Smooth muscle cell (in vitro differentiated cells): ENCODE measurements at regions not wholly inside any gene's neighbourhood (a gene's known extent, or its start where the extent isn't known, plus 50 kb on each side); places are given as distances from the start of the nearest gene placed in this dataset.

Source experiments
- DNase-seq: peaks from one replicate; lab custom pipeline; 2025; ENCODE audit not compliant: unreplicated experiment; lab: John Stamatoyannopoulos, UW
- H2AFZ ChIP-seq: fragments of 200-600 bp; sonication (generic); 2 replicates; pipeline ENCODE4 v1.6.0; 2016; ENCODE audit warnings: antibody characterized with exemption, low read depth, mild to moderate bottlenecking
- H3F3A ChIP-seq: fragments of 200-600 bp; sonication (generic); 2 replicates; pipeline ENCODE4 v1.6.0; 2017; ENCODE audit warnings: antibody characterized with exemption, low read depth
- H3K27ac ChIP-seq: fragments of 200-600 bp; sonication (generic); 2 replicates; pipeline ENCODE4 v1.5.1; 2016; ENCODE audit warnings: low read depth, mild to moderate bottlenecking
- H3K27me3 ChIP-seq: fragments of 200-600 bp; sonication (generic); 2 replicates; pipeline ENCODE4 v1.6.1; 2016; ENCODE audit warnings: low read depth, mild to moderate bottlenecking
- H3K36me3 ChIP-seq: fragments of 200-600 bp; sonication (generic); 2 replicates; pipeline ENCODE4 v1.5.1; 2016; ENCODE audit warnings: low read depth
- H3K4me1 ChIP-seq: fragments of 200-600 bp; sonication (generic); 2 replicates; pipeline ENCODE4 v1.5.1; 2016; ENCODE audit warnings: low read depth
- H3K4me2 ChIP-seq: fragments of 200-600 bp; sonication (generic); 2 replicates; pipeline ENCODE4 v1.6.0; 2016; ENCODE audit warnings: mild to moderate bottlenecking
- H3K4me3 ChIP-seq: fragments of 200-600 bp; sonication (generic); 2 replicates; pipeline ENCODE4 v1.5.1; 2016; ENCODE audit warnings: mild to moderate bottlenecking
- H3K79me2 ChIP-seq: fragments of 200-600 bp; sonication (generic); 2 replicates; pipeline ENCODE4 v1.6.0; 2016; ENCODE audit warnings: low read depth, mild to moderate bottlenecking
- H3K9ac ChIP-seq: fragments of 200-600 bp; sonication (generic); 2 replicates; pipeline ENCODE4 v1.6.0; 2016; ENCODE audit warnings: low read depth
- H3K9me3 ChIP-seq: fragments of 200-600 bp; sonication (generic); replicated peaks from 2 replicates; pipeline ENCODE4 v1.5.1; 2016; ENCODE audit warnings: low read depth
- H4K20me1 ChIP-seq: fragments of 200-600 bp; sonication (generic); 2 replicates; pipeline ENCODE4 v1.6.0; 2016; ENCODE audit warnings: low read depth
- whole genome bisulfite sequencing: methylation state at CpG from one replicate; pipeline ENCODE4 v1.1.7; 2016; ENCODE audit warnings: low lambda C conversion rate; 5-methylcytosine and 5-hydroxymethylcytosine counted together
- TF ChIP-seq, protein P1 (sequence below): fragments of 200-600 bp; sonication (generic); IDR thresholded peaks from 2 replicates; pipeline ENCODE4 v1.5.1; 2017; ENCODE audit warnings: borderline replicate concordance, mild to moderate bottlenecking, antibody characterized with exemption; ENCODE audit not compliant: insufficient read depth, poor library complexity, severe bottlenecking

DNA sequence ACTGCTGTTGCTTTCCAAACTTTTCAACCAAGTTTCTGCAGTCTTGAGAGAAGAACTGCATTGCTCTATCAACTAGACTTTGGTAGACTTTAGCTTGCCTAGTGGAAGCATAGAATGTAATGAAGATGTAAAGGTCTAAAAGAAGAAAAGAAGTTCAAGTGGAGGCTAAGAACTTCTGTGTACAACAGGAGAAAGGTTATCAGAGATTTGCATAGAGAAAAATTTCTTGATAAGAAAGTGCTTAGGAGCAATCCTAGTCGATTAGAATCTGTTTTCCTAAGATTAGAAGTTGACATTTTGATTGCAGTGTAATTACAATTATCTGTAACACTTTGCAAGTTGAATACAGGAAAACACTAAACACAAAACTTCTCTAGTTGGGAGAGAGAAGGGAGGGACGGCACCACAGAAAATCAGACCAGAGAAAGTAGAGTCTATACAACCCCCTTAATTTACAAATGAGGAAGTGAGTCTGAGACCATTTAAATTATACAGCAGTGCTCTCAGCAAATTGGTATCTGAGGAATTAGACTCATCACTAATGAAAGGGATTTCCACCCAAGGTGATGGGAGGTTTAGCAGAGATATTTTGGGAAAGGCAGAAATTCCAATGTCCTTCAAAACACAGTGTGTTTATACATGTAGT is 194.3 kb upstream of the MARCKS start:
- Histone ChIP-seq H3K36me3 (no peaks in the 10 kb centered on the region), H3K9me3 (no peaks in the 10 kb centered on the region), H2AFZ (no peak overlapping the region), H4K20me1 (no peaks in the 10 kb centered on the region), H3K79me2 (no peaks in the 10 kb centered on the region), H3F3A (no peaks in the 10 kb centered on the region), H3K4me3 (no peak overlapping the region), H3K4me1 (no peaks in the 10 kb centered on the region), H3K27ac (no peak overlapping the region), H3K4me2 (no peak overlapping the region), H3K9ac (no peak overlapping the region), H3K27me3 (no peaks in the 10 kb centered on the region)
- 41% methylated on average over 2 of the region's 2 CpGs for WGBS
- no peak for DNase-seq
- TF ChIP-seq, protein P1, sequence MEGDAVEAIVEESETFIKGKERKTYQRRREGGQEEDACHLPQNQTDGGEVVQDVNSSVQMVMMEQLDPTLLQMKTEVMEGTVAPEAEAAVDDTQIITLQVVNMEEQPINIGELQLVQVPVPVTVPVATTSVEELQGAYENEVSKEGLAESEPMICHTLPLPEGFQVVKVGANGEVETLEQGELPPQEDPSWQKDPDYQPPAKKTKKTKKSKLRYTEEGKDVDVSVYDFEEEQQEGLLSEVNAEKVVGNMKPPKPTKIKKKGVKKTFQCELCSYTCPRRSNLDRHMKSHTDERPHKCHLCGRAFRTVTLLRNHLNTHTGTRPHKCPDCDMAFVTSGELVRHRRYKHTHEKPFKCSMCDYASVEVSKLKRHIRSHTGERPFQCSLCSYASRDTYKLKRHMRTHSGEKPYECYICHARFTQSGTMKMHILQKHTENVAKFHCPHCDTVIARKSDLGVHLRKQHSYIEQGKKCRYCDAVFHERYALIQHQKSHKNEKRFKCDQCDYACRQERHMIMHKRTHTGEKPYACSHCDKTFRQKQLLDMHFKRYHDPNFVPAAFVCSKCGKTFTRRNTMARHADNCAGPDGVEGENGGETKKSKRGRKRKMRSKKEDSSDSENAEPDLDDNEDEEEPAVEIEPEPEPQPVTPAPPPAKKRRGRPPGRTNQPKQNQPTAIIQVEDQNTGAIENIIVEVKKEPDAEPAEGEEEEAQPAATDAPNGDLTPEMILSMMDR: no peak

DNA sequence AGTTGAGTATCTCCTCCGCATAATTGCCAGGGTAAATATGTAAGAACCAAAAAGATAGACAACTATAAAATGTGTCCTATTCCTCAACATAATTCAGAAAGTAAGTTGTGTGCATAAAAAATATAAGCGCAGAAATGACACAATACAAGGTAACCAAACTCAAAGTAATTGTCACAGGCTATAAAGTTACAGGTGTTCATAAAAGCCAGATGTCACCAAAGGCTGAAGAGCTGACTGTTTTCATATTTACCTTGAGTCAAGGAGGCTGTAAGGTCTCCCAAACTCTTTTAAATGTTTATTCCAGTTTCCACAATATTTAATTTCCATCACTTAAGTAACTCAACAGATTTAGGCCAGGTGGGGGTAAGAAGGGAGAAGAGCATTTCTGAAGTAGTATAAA is 192.2 kb upstream of the MARCKS start:
- no peaks in the 10 kb centered on the region for H3K27me3 ChIP-seq
- 96% methylated on average over 2 of the region's 2 CpGs for WGBS
- H3K79me2 ChIP-seq: no peaks in the 10 kb centered on the region
- TF ChIP-seq, protein P1: no peak
- no peak for DNase-seq
- H3F3A ChIP-seq: no peaks in the 10 kb centered on the region
- no peaks in the 10 kb centered on the region for H4K20me1 ChIP-seq
- H3K9ac ChIP-seq: no peak overlapping the region
- H3K4me3 ChIP-seq: no peak overlapping the region
- no peaks in the 10 kb centered on the region for H3K9me3 ChIP-seq
- H2AFZ ChIP-seq: no peak overlapping the region
- no peak overlapping the region for H3K27ac ChIP-seq
- no peaks in the 10 kb centered on the region for H3K36me3 ChIP-seq
- H3K4me2 ChIP-seq: no peak overlapping the region
- no peaks in the 10 kb centered on the region for H3K4me1 ChIP-seq

DNA sequence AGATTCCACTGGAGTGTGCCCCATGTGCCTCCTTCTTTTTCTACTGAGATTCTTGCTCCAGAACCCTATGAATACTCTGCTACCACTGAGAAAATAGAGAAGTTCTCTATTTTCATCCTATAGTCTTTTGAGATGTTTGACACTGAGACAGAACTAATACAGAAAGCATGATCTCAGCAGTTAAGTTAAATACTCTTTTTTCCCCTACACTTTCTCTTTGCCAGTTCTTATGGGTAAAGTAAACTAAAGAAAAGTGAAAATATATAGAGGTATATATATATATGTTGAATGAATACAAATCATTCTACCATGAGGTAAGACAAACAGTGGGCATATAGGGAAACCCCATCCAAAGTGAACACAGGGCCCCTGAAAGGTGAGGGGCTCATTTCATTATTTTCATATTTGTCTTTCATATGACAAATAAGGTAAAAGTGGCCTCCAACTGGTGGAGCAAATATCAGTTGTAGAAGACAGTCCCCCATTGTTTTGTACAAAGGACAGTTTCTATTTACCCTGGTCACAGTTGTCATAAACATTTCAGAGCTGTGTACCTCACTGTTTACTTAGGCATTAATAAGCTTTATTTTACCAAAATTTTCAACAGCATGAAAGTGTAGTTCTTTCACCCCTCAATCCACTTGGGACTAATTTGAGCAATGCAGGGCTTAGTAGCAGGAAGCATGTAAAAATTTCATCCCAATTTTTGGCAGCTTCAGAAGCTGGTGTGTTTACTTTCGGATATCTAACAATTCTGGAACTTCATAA is 188.3 kb upstream of the MARCKS start:
- no peaks in the 10 kb centered on the region for H3K36me3 ChIP-seq
- no peaks in the 10 kb centered on the region for H3K27me3 ChIP-seq
- H4K20me1 ChIP-seq: no peaks in the 10 kb centered on the region
- TF ChIP-seq, protein P1: no peak
- H3K9ac ChIP-seq: no peak overlapping the region
- WGBS: 100% methylated on average over 1 of the region's 1 CpG
- no peak overlapping the region for H3K27ac ChIP-seq
- H3K4me3 ChIP-seq: no peak overlapping the region
- H3K9me3 ChIP-seq: no peaks in the 10 kb centered on the region
- no peaks in the 10 kb centered on the region for H3K79me2 ChIP-seq
- no peak overlapping the region for H3K4me2 ChIP-seq
- no peak for DNase-seq
- H3F3A ChIP-seq: no peaks in the 10 kb centered on the region
- H2AFZ ChIP-seq: no peak overlapping the region
- peaks cover 21% of the 10 kb centered on the region for H3K4me1 ChIP-seq
